ENCODE measurements at regions not wholly inside any gene's neighbourhood (a gene's known extent, or its start where the extent isn't known, plus 50 kb on each side); places are given as distances from the start of the nearest gene placed in this dataset.

GRCh38 chr10:109025172-109025571 lies 898.1 kb downstream of the XPNPEP1 start:
- Histone ChIP-seq H3K27me3 (ENCODE audit: insufficient read depth, low read length) (no peaks in the 10 kb centered on the region), H3K4me1 (ENCODE audit: insufficient read depth, low read length) (no peaks in the 10 kb centered on the region), H3K79me1 (ENCODE audit: insufficient read depth, low read depth, low read length, poor library complexity, severe bottlenecking) (no peaks in the 10 kb centered on the region), H2BK15ac (ENCODE audit: low read depth, low read length) (no peak overlapping the region), H3K14ac (ENCODE audit: insufficient read depth, low read length) (no peak overlapping the region), H3T11ph (ENCODE audit: low read length) (no peak overlapping the region), H3K27ac (ENCODE audit: insufficient read length, low read depth, low read length) (no peak overlapping the region), H3K18ac (ENCODE audit: insufficient read length, low read depth, low read length) (no peak overlapping the region), H3K4ac (ENCODE audit: low read depth, low read length) (no peak overlapping the region), H4K8ac (replicated peaks; ENCODE audit: insufficient read length, low read depth, low read length) (no peak overlapping the region), H4K5ac (ENCODE audit: insufficient read length, low read depth, low read length) (no peak overlapping the region), H2BK12ac (ENCODE audit: insufficient read length, low read depth, low read length) (no peak overlapping the region), H3K79me2 (ENCODE audit: insufficient read depth, low read length) (no peaks in the 10 kb centered on the region), H3K23ac (ENCODE audit: insufficient read length, low read depth, low read length) (no peak overlapping the region), H3K9ac (ENCODE audit: extremely low read depth, insufficient read length, low read length) (no peak overlapping the region), H2AFZ (ENCODE audit: low read length) (no peak overlapping the region), H3K4me2 (ENCODE audit: insufficient read depth, insufficient read length, low read length) (no peak overlapping the region), H2BK120ac (ENCODE audit: low read depth, low read length, poor library complexity, severe bottlenecking) (no peak overlapping the region), H3K23me2 (ENCODE audit: insufficient read length, low read depth, low read length, poor library complexity, severe bottlenecking) (no peaks in the 10 kb centered on the region), H3K9me3 (ENCODE audit: control insufficient read depth, low read depth, low read length) (no peaks in the 10 kb centered on the region), H3K56ac (ENCODE audit: insufficient read length, low read depth, low read length) (no peak overlapping the region), H2AK5ac (ENCODE audit: insufficient read length, low read length) (no peak overlapping the region), H2BK20ac (ENCODE audit: low read depth, low read length, poor library complexity, severe bottlenecking) (no peak overlapping the region), H4K91ac (ENCODE audit: insufficient read length, low read depth, low read length) (no peak overlapping the region), H2BK5ac (ENCODE audit: insufficient read length, low read length) (no peak overlapping the region), H4K20me1 (ENCODE audit: control insufficient read depth, insufficient read depth, insufficient read length) (no peaks in the 10 kb centered on the region)
- Mint-ChIP-seq H3K9me3 (peaks cover 0 to 3% of the 10 kb centered on the region in 2 experiments; a peak in 1 of 5 replicates), H3K27me3 (ENCODE audit: low read depth) (no peaks in the 10 kb centered on the region), H3K36me3 (ENCODE audit: insufficient read depth in 1 of 3, low read depth in 3 of 3) (no peaks in the 10 kb centered on the region; a peak in 1 of 7 replicates), H3K27ac (no peak overlapping the region), H3K4me3 (no peak overlapping the region), H3K4me1 (peaks cover 0 to 3% of the 10 kb centered on the region in 2 experiments; a peak in 1 of 4 replicates)
- no peak for TF ChIP-seq CTCF (conservative IDR thresholded peaks at IDR 0.05)
- no peak for DNase-seq

Data from H9 (cell line).